ENCODE measurements at regions not wholly inside any gene's neighbourhood (a gene's known extent, or its start where the extent isn't known, plus 50 kb on each side); places are given as distances from the start of the nearest gene placed in this dataset.
"Not testable (repeated sequence)": the region's sequence is repeated elsewhere in the genome, so short reads cannot be mapped to it uniquely, and the experiment has no call there.

- H3K36me3 ChIP-seq; intact Hi-C loops (cut with micrococcal nuclease); DNase-seq; H3K9me3 ChIP-seq (replicated peaks); H3K27me3 ChIP-seq (ENCODE audit: low read depth): not testable (repeated sequence)
- Histone ChIP-seq H3K4me3 (peak overlapping the region; percentile 61), H3K27ac (replicated peaks) (peak overlapping the region; percentile 79), H3K4me1 (peaks cover 18% of the 10 kb centered on the region)
These were observed 292.6 kb upstream of the PLGLB2 start for GRCh38 chr2:87455209-87455853.

- Histone ChIP-seq H3K4me1 (peaks cover 18% of the 10 kb centered on the region), H3K4me3 (peak overlapping the region; percentile 61)
These were observed 292.0 kb upstream of the PLGLB2 start for GRCh38 chr2:87455854-87456249.

GRCh38 chr2:87456477-87457128, 291.3 kb upstream of the PLGLB2 start:
- intact Hi-C loops (cut with micrococcal nuclease); H3K36me3 ChIP-seq; H3K27me3 ChIP-seq (ENCODE audit: low read depth); DNase-seq; H3K9me3 ChIP-seq (replicated peaks): not testable (repeated sequence)
- Histone ChIP-seq H3K4me1 (peaks cover 18% of the 10 kb centered on the region), H3K4me3 (peak overlapping the region; percentile 61), H3K27ac (replicated peaks) (peak overlapping the region; percentile 77)

More at GRCh38 chr2:87455854-87456249, 292.0 kb upstream of the PLGLB2 start:
- H3K9me3 ChIP-seq (replicated peaks); H3K36me3 ChIP-seq; intact Hi-C loops (cut with micrococcal nuclease); H3K27me3 ChIP-seq (ENCODE audit: low read depth): not testable (repeated sequence)
- peak; percentile 24 for DNase-seq
- peak overlapping the region; percentile 77 for H3K27ac ChIP-seq (replicated peaks)

- H3K9me3 ChIP-seq (replicated peaks); H3K27ac ChIP-seq (replicated peaks); intact Hi-C loops (cut with micrococcal nuclease); H3K4me3 ChIP-seq; H3K27me3 ChIP-seq (ENCODE audit: low read depth); H3K36me3 ChIP-seq; DNase-seq: not testable (repeated sequence)
- H3K4me1 ChIP-seq, result peaks cover 18% of the 10 kb centered on the region
These were observed 290.8 kb upstream of the PLGLB2 start for GRCh38 chr2:87457129-87457499.

GRCh38 chr2:87458938-87459337, 288.9 kb upstream of the PLGLB2 start:
- H3K9me3 ChIP-seq (replicated peaks); H3K36me3 ChIP-seq; intact Hi-C loops (cut with micrococcal nuclease); H3K4me3 ChIP-seq; DNase-seq; H3K27me3 ChIP-seq (ENCODE audit: low read depth): not testable (repeated sequence)
- H3K4me1 ChIP-seq, result peaks cover 14% of the 10 kb centered on the region
- H3K27ac ChIP-seq (replicated peaks), result peak overlapping the region; percentile 12

GRCh38 chr2:87460104-87460503, 287.8 kb upstream of the PLGLB2 start:
- intact Hi-C loops (cut with micrococcal nuclease), result not testable (repeated sequence)

GRCh38 chr2:87460662-87461061, 287.2 kb upstream of the PLGLB2 start:
- not testable (repeated sequence) for H3K9me3 ChIP-seq (replicated peaks)

More at GRCh38 chr2:87460104-87460503, 287.8 kb upstream of the PLGLB2 start:
- H3K4me1 ChIP-seq; H3K36me3 ChIP-seq; H3K4me3 ChIP-seq; DNase-seq; H3K27me3 ChIP-seq (ENCODE audit: low read depth); H3K9me3 ChIP-seq (replicated peaks); H3K27ac ChIP-seq (replicated peaks): not testable (repeated sequence)

GRCh38 chr2:87461671-87462070, 286.2 kb upstream of the PLGLB2 start:
- H3K36me3 ChIP-seq; H3K4me1 ChIP-seq; H3K9me3 ChIP-seq (replicated peaks); H3K27ac ChIP-seq (replicated peaks); H3K27me3 ChIP-seq (ENCODE audit: low read depth); H3K4me3 ChIP-seq; DNase-seq; intact Hi-C loops (cut with micrococcal nuclease): not testable (repeated sequence)

More at GRCh38 chr2:87460662-87461061, 287.2 kb upstream of the PLGLB2 start:
- H3K27ac ChIP-seq (replicated peaks); H3K27me3 ChIP-seq (ENCODE audit: low read depth); intact Hi-C loops (cut with micrococcal nuclease); DNase-seq; H3K36me3 ChIP-seq; H3K4me1 ChIP-seq; H3K4me3 ChIP-seq: not testable (repeated sequence)

- DNase-seq; H3K4me3 ChIP-seq; H3K36me3 ChIP-seq; H3K27me3 ChIP-seq (ENCODE audit: low read depth); H3K9me3 ChIP-seq (replicated peaks); H3K4me1 ChIP-seq; H3K27ac ChIP-seq (replicated peaks); intact Hi-C loops (cut with micrococcal nuclease): not testable (repeated sequence)
These were observed 283.7 kb upstream of the PLGLB2 start for GRCh38 chr2:87464219-87464618.

GRCh38 chr2:87465730-87466129, 282.2 kb upstream of the PLGLB2 start:
- H3K9me3 ChIP-seq (replicated peaks); H3K4me1 ChIP-seq; DNase-seq; H3K27ac ChIP-seq (replicated peaks); intact Hi-C loops (cut with micrococcal nuclease); H3K27me3 ChIP-seq (ENCODE audit: low read depth); H3K36me3 ChIP-seq; H3K4me3 ChIP-seq: not testable (repeated sequence)

Data from left ventricle myocardium inferior (tissue), 1 donor.